Mesenchymal stem cell (in vitro differentiated cells and primary cell): ENCODE measurements at regions not wholly inside any gene's neighbourhood (a gene's known extent, or its start where the extent isn't known, plus 50 kb on each side); places are given as distances from the start of the nearest gene placed in this dataset.
"Not testable (repeated sequence)": the region's sequence is repeated elsewhere in the genome, so short reads cannot be mapped to it uniquely, and the experiment has no call there.

Experiments
- DNase-seq: peaks from one replicate; pipeline ENCODE4 v3.0.0-alpha.2; 2013
- H2AFZ ChIP-seq: one replicate; pipeline ENCODE4 v1.6.1; 2013; ENCODE audit warnings: low read depth, mild to moderate bottlenecking, control low read depth, inconsistent platforms, low read length, moderate library complexity
- H2AK5ac ChIP-seq: 2 replicates; pipeline ENCODE4 v1.6.1; 2013; ENCODE audit warnings: low read length, moderate library complexity, mild to moderate bottlenecking, inconsistent platforms; ENCODE audit not compliant: severe bottlenecking
- H2BK120ac ChIP-seq: one replicate; pipeline ENCODE4 v1.6.1; 2013; ENCODE audit warnings: low read depth, mild to moderate bottlenecking, inconsistent platforms, low read length, moderate library complexity
- H2BK12ac ChIP-seq, 2 experiments: one replicate each; pipeline ENCODE4 v1.6.1; 2013; ENCODE audit warnings: inconsistent platforms in 2 of 2, low read length in 2 of 2, mild to moderate bottlenecking in 2 of 2, moderate library complexity in 2 of 2, control low read depth in 1 of 2
- H2BK15ac ChIP-seq: one replicate; pipeline ENCODE4 v1.6.1; 2013; ENCODE audit warnings: mild to moderate bottlenecking, low read depth, inconsistent platforms; ENCODE audit not compliant: poor library complexity, severe bottlenecking
- H2BK5ac ChIP-seq: 2 replicates; pipeline ENCODE4 v1.6.1; 2013; ENCODE audit warnings: low read depth, mild to moderate bottlenecking, low read length, control low read depth, inconsistent platforms; ENCODE audit not compliant: poor library complexity, severe bottlenecking
- H3K14ac ChIP-seq, 2 experiments: one replicate each; pipeline ENCODE4 v1.6.1; 2013; ENCODE audit warnings: inconsistent platforms in 2 of 2, low read length in 2 of 2, control low read depth in 1 of 2, mild to moderate bottlenecking in 1 of 2, moderate library complexity in 1 of 2
- H3K18ac ChIP-seq, 2 experiments: one replicate each; pipeline ENCODE4 v1.6.1; 2013; ENCODE audit warnings: inconsistent platforms in 2 of 2, low read length in 2 of 2, control low read depth in 1 of 2, low read depth in 1 of 2, mild to moderate bottlenecking in 1 of 2
- H3K23ac ChIP-seq, 2 experiments: one replicate each; pipeline ENCODE4 v1.6.1; 2013; ENCODE audit warnings: inconsistent platforms in 2 of 2, low read length in 2 of 2, mild to moderate bottlenecking in 2 of 2, moderate library complexity in 2 of 2, control low read depth in 1 of 2
- H3K27ac ChIP-seq: 2 replicates; pipeline ENCODE4 v1.5.1; 2013; ENCODE audit warnings: mild to moderate bottlenecking, moderate library complexity, low read length, control low read depth, inconsistent platforms; ENCODE audit not compliant: poor library complexity, severe bottlenecking
- H3K27me3 ChIP-seq, 2 experiments: 2 replicates each; pipeline versions ENCODE4 v1.6.1 to v1.7.0; 2013; ENCODE audit warnings: low read length in 2 of 2, mild to moderate bottlenecking in 2 of 2, moderate library complexity in 2 of 2, control low read depth in 1 of 2, inconsistent platforms in 1 of 2; ENCODE audit not compliant: control insufficient read depth in 1 of 2, insufficient read depth in 1 of 2
- H3K36me3 ChIP-seq, 2 experiments: 2 replicates each; pipeline versions ENCODE4 v1.6.1 to v1.7.0; 2013; ENCODE audit warnings: low read length in 2 of 2, control low read depth in 1 of 2, inconsistent platforms in 1 of 2, low read depth in 1 of 2, mild to moderate bottlenecking in 1 of 2; ENCODE audit not compliant: insufficient read depth in 2 of 2, control insufficient read depth in 1 of 2
- H3K4ac ChIP-seq, 2 experiments: one replicate each; pipeline ENCODE4 v1.6.1; 2013; ENCODE audit warnings: inconsistent platforms in 2 of 2, low read length in 2 of 2, mild to moderate bottlenecking in 2 of 2, moderate library complexity in 2 of 2, control low read depth in 1 of 2, low read depth in 1 of 2
- H3K4me1 ChIP-seq: 2 replicates; pipeline ENCODE4 v1.6.1; 2013; ENCODE audit warnings: low read depth, low read length, control low read depth; ENCODE audit not compliant: control insufficient read depth, insufficient read depth
- H3K4me2 ChIP-seq: 2 replicates; pipeline ENCODE4 v1.6.1; 2013; ENCODE audit warnings: low read length, mild to moderate bottlenecking, inconsistent platforms; ENCODE audit not compliant: poor library complexity, severe bottlenecking
- H3K4me3 ChIP-seq, 2 experiments: 2 replicates each; pipeline versions ENCODE4 v1.5.1 to v1.7.0; 2013; ENCODE audit warnings: low read length in 2 of 2, mild to moderate bottlenecking in 2 of 2, control low read depth in 1 of 2, low read depth in 1 of 2; ENCODE audit not compliant: insufficient read depth in 1 of 2
- H3K79me1 ChIP-seq: replicated peaks from 2 replicates; pipeline ENCODE4 v1.6.1; 2013; ENCODE audit warnings: mild to moderate bottlenecking, control low read depth, low read length, inconsistent platforms; ENCODE audit not compliant: poor library complexity, severe bottlenecking
- H3K9ac ChIP-seq: 2 replicates; pipeline ENCODE4 v1.7.0; 2013; ENCODE audit warnings: mild to moderate bottlenecking, low read length, moderate library complexity
- H3K9me3 ChIP-seq: 2 replicates; pipeline ENCODE4 v1.7.0; 2013; ENCODE audit warnings: mild to moderate bottlenecking, low read length; ENCODE audit not compliant: control insufficient read depth
- H4K8ac ChIP-seq: one replicate; pipeline ENCODE4 v1.6.1; 2013; ENCODE audit warnings: inconsistent platforms, mild to moderate bottlenecking, low read length, moderate library complexity
- H4K91ac ChIP-seq: one replicate; pipeline ENCODE4 v1.6.1; 2013; ENCODE audit warnings: mild to moderate bottlenecking, low read length, inconsistent platforms
- WGBS: methylation state at CpG from one replicate; pipeline ENCODE4 v1.1.7; 2013; ENCODE audit warnings: mixed read lengths; 5-methylcytosine and 5-hydroxymethylcytosine counted together

DNA sequence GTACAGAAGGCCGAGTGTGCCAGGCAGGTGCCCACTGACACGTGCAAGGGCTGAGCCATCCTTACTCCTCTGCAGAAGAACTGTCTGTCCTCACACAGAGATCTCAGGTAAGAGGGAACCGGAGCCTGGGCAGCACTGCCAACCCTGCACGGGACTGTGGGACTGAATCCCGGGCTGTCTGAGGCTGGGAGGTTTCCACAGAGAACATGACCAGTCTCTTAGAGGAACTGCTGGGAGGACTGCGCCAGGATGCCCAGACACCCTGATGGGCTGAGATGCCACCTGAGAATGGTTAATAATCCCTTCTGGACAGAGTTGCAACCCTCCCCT, 302.9 kb upstream of the SFSWAP start:
- H3K27me3 ChIP-seq, result peaks cover 0 to 32% of the 10 kb centered on the region in 2 experiments
- no peaks in the 10 kb centered on the region for H3K9me3 ChIP-seq
- H4K91ac ChIP-seq, result no peak overlapping the region
- no peak overlapping the region for H3K14ac ChIP-seq
- no peak overlapping the region for H3K27ac ChIP-seq
- H2BK15ac ChIP-seq, result no peak overlapping the region
- no peaks in the 10 kb centered on the region for H3K79me1 ChIP-seq
- no peak overlapping the region for H3K9ac ChIP-seq
- H3K4ac ChIP-seq, result no peak overlapping the region
- no peak overlapping the region for H3K18ac ChIP-seq
- WGBS, result 73% methylated on average over 6 of the region's 6 CpGs
- H2BK12ac ChIP-seq, result no peak overlapping the region
- H3K23ac ChIP-seq, result no peak overlapping the region
- H3K36me3 ChIP-seq, result no peaks in the 10 kb centered on the region
- no peaks in the 10 kb centered on the region for H3K4me1 ChIP-seq
- no peak for DNase-seq
- H2AK5ac ChIP-seq, result no peak overlapping the region
- H2AFZ ChIP-seq, result no peak overlapping the region
- H2BK5ac ChIP-seq, result no peak overlapping the region
- no peak overlapping the region for H4K8ac ChIP-seq
- no peak overlapping the region for H3K4me3 ChIP-seq
- H2BK120ac ChIP-seq, result no peak overlapping the region
- H3K4me2 ChIP-seq, result no peak overlapping the region

DNA sequence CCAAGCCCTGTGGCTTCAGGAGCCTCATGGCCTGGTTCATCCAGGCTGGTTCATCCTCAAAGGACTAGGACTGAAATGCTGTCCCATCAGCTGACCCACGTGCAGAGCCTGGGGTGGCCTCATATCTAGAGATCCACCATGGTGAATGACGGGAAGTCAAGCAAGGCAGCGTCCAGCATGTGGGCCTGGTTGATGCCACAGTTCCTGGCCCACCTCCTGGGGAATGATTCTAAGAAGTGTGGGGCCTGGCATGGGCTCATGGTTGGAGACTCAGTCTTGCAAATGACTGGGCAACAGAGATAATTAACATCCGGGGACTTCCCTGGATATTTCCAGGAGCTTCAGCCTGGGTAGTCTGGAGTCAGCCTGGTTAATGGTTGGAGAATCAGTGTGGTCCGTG, 302.4 kb upstream of the SFSWAP start:
- H3K14ac ChIP-seq, result no peak overlapping the region
- WGBS, result 71% methylated on average over 5 of the region's 5 CpGs
- no peak overlapping the region for H2BK15ac ChIP-seq
- no peak overlapping the region for H3K27ac ChIP-seq
- no peak overlapping the region for H3K23ac ChIP-seq
- H3K27me3 ChIP-seq, result peaks cover 0 to 32% of the 10 kb centered on the region in 2 experiments
- no peak overlapping the region for H3K18ac ChIP-seq
- no peak overlapping the region for H3K9ac ChIP-seq
- H2AFZ ChIP-seq, result no peak overlapping the region
- no peaks in the 10 kb centered on the region for H3K4me1 ChIP-seq
- no peaks in the 10 kb centered on the region for H3K36me3 ChIP-seq
- no peak overlapping the region for H4K8ac ChIP-seq
- no peaks in the 10 kb centered on the region for H3K9me3 ChIP-seq
- H4K91ac ChIP-seq, result no peak overlapping the region
- no peak overlapping the region for H3K4me2 ChIP-seq
- H2AK5ac ChIP-seq, result no peak overlapping the region
- H2BK12ac ChIP-seq, result no peak overlapping the region
- no peak overlapping the region for H3K4ac ChIP-seq
- H2BK120ac ChIP-seq, result no peak overlapping the region
- no peaks in the 10 kb centered on the region for H3K79me1 ChIP-seq
- H2BK5ac ChIP-seq, result no peak overlapping the region
- DNase-seq, result no peak
- H3K4me3 ChIP-seq, result no peak overlapping the region

- no peak overlapping the region for H3K18ac ChIP-seq
- no peak overlapping the region for H2AK5ac ChIP-seq
- H3K4ac ChIP-seq, result no peak overlapping the region
- no peak overlapping the region for H3K4me3 ChIP-seq
- no peaks in the 10 kb centered on the region for H3K79me1 ChIP-seq
- no peak overlapping the region for H3K4me2 ChIP-seq
- no peak overlapping the region for H4K8ac ChIP-seq
- 34% methylated on average over 1 of the region's 1 CpG for WGBS
- no peaks in the 10 kb centered on the region for H3K4me1 ChIP-seq
- H2BK120ac ChIP-seq, result no peak overlapping the region
- no peaks in the 10 kb centered on the region for H3K36me3 ChIP-seq
- H3K9me3 ChIP-seq, result no peaks in the 10 kb centered on the region
- no peak overlapping the region for H3K27ac ChIP-seq
- H3K9ac ChIP-seq, result no peak overlapping the region
- no peak for DNase-seq
- no peak overlapping the region for H4K91ac ChIP-seq
- no peak overlapping the region for H2BK5ac ChIP-seq
- H2AFZ ChIP-seq, result no peak overlapping the region
- H2BK15ac ChIP-seq, result no peak overlapping the region
- H2BK12ac ChIP-seq, result no peak overlapping the region
- peaks cover 0 to 32% of the 10 kb centered on the region in 2 experiments for H3K27me3 ChIP-seq
- no peak overlapping the region for H3K14ac ChIP-seq
- H3K23ac ChIP-seq, result no peak overlapping the region
These were observed 301.7 kb upstream of the SFSWAP start for GRCh38 chr12:131409211-131409610.

DNA sequence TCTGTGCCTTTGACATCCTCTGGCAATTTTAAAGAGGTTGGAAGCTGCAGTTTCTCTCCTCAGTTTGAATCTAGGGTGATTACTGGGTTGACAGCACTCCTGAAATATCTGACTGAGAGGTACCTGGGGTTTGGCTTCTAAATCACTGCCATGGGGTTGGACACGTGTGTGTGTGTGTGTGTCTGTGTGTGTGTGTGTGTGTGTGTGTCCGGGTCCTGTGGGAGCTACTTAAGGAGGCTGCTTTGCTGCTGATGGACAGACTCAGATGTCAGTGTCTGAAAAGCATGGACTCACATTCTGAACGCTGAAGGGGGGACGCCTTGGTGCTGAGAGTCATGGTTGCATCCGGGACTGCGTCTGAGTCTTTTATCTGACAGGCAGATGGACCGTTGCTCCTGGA, 299.1 kb upstream of the SFSWAP start:
- not testable (repeated sequence) for H2BK120ac ChIP-seq, H3K4ac ChIP-seq, H2BK5ac ChIP-seq, H2AK5ac ChIP-seq, H2AFZ ChIP-seq, H3K27ac ChIP-seq, H2BK12ac ChIP-seq, H3K14ac ChIP-seq, H2BK15ac ChIP-seq, H4K91ac ChIP-seq, H3K4me1 ChIP-seq, H3K23ac ChIP-seq, H3K9ac ChIP-seq, DNase-seq, H4K8ac ChIP-seq, H3K4me3 ChIP-seq, H3K36me3 ChIP-seq, H3K9me3 ChIP-seq, H3K79me1 ChIP-seq, H3K4me2 ChIP-seq, H3K18ac ChIP-seq
- peaks cover 0 to 25% of the 10 kb centered on the region in 2 experiments for H3K27me3 ChIP-seq
- WGBS, result 86% methylated on average over 7 of the region's 7 CpGs
